IPS-20b (cell line): ENCODE measurements at regions not wholly inside any gene's neighbourhood (a gene's known extent, or its start where the extent isn't known, plus 50 kb on each side); places are given as distances from the start of the nearest gene placed in this dataset.
"Not testable (repeated sequence)": the region's sequence is repeated elsewhere in the genome, so short reads cannot be mapped to it uniquely, and the experiment has no call there.

ENCODE experiments used
- H3K27ac ChIP-seq: one replicate; pipeline ENCODE4 v1.5.1; 2013; ENCODE audit warnings: low read length
- H3K27me3 ChIP-seq: 2 replicates; pipeline ENCODE4 v1.6.1; 2013; ENCODE audit warnings: mild to moderate bottlenecking, low read length, inconsistent platforms; ENCODE audit not compliant: insufficient read depth
- H3K36me3 ChIP-seq: 2 replicates; pipeline ENCODE4 v1.6.1; 2013; ENCODE audit warnings: low read depth, mild to moderate bottlenecking, inconsistent platforms, low read length, moderate library complexity; ENCODE audit not compliant: insufficient read depth
- H3K4me1 ChIP-seq: 2 replicates; pipeline ENCODE4 v1.6.1; 2013; ENCODE audit warnings: mild to moderate bottlenecking, control low read depth, inconsistent platforms, low read length, moderate library complexity; ENCODE audit not compliant: insufficient read depth
- H3K4me3 ChIP-seq: 2 replicates; pipeline ENCODE4 v1.5.1; 2013; ENCODE audit warnings: mild to moderate bottlenecking, low read length, inconsistent platforms
- H3K9ac ChIP-seq: 2 replicates; pipeline ENCODE4 v1.6.1; 2013; ENCODE audit warnings: low read depth, mild to moderate bottlenecking, inconsistent platforms, low read length, moderate library complexity
- H3K9me3 ChIP-seq: 2 replicates; pipeline ENCODE4 v1.6.1; 2013; ENCODE audit warnings: mild to moderate bottlenecking, low read depth, low read length, inconsistent platforms; ENCODE audit not compliant: insufficient read depth

GRCh38 chr1:119191325-119191724 is 50.9 kb upstream of the WARS2 start:
- H3K27me3 ChIP-seq, result no peaks in the 10 kb centered on the region
- no peaks in the 10 kb centered on the region for H3K36me3 ChIP-seq

DNA sequence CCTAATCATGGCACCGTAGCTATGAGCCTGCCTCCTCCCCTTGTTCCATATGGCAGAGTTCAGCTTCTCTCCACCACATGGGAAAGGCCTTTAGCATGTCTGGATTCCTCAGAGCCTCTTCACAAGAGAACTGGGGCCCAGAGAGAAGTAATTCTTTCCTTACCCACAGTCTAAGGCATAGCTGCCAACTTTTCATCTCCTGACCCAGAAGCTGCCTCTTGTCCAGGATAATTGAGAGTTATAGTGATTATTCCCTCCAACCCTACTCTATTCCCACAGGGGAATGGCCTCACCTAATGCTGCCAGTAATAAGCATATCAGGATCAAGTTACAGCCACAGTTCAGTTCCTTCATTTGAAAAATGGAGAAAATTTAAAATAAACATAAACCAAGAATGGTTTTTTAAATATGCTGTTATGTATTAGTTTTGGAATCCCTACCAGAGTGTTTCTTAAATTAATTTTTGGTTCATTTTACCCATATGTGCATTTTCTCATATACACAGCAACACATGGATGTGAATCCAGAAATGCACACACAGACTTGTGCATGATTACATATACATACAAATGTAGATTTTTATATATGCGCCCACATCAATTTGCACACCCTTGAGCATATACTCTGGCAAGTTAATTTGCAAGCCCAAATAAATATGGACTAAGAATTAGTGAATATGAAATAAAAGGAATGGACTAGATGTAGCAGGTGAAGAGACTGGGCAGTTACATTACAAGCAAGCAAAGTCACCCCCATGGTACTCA is 63.9 kb upstream of the WARS2 start:
- Histone ChIP-seq H3K4me3 (no peak overlapping the region), H3K9me3 (peaks cover 7% of the 10 kb centered on the region; the same call in 1 of the 2 replicates), H3K27ac (no peak overlapping the region), H3K9ac (no peak overlapping the region), H3K4me1 (no peaks in the 10 kb centered on the region), H3K36me3 (no peaks in the 10 kb centered on the region), H3K27me3 (no peaks in the 10 kb centered on the region)

More at GRCh38 chr1:119191325-119191724, 50.9 kb upstream of the WARS2 start:
- no peak overlapping the region for H3K4me3 ChIP-seq
- no peak overlapping the region for H3K27ac ChIP-seq
- H3K9me3 ChIP-seq, result no peaks in the 10 kb centered on the region
- H3K4me1 ChIP-seq, result peaks cover 1% of the 10 kb centered on the region; the same call in 1 of the 2 replicates
- no peak overlapping the region for H3K9ac ChIP-seq

- Histone ChIP-seq H3K9ac (no peak overlapping the region), H3K4me1 (no peaks in the 10 kb centered on the region), H3K9me3 (peaks cover 1% of the 10 kb centered on the region; the same call in 1 of the 2 replicates), H3K4me3 (no peak overlapping the region), H3K27me3 (no peaks in the 10 kb centered on the region), H3K27ac (no peak overlapping the region), H3K36me3 (no peaks in the 10 kb centered on the region)
Observed at GRCh38 chr1:119204961-119205357, 64.5 kb upstream of the WARS2 start.

DNA sequence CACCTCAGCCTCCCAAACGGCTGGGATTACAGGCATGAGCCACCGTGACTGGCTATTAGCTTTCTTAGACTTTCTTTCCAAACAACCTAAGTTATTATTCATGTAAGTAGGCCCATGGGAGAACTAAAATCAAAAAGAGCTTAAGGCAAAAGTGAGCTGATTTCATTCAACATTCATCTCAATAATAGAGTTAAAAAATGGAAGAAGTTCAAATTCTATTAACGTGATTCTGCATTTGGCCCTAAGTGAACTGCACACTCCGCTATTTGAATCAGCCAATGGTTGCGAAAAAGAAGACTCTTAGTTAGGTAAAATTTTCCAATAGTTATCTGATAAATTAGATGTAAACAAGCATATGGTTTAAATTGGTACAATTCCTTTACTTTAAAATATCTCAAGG is 68.6 kb upstream of the WARS2 start:
- Histone ChIP-seq H3K36me3 (no peaks in the 10 kb centered on the region), H3K9me3 (no peaks in the 10 kb centered on the region), H3K4me3 (no peak overlapping the region), H3K27me3 (no peaks in the 10 kb centered on the region), H3K27ac (no peak overlapping the region), H3K9ac (no peak overlapping the region), H3K4me1 (no peaks in the 10 kb centered on the region)

DNA sequence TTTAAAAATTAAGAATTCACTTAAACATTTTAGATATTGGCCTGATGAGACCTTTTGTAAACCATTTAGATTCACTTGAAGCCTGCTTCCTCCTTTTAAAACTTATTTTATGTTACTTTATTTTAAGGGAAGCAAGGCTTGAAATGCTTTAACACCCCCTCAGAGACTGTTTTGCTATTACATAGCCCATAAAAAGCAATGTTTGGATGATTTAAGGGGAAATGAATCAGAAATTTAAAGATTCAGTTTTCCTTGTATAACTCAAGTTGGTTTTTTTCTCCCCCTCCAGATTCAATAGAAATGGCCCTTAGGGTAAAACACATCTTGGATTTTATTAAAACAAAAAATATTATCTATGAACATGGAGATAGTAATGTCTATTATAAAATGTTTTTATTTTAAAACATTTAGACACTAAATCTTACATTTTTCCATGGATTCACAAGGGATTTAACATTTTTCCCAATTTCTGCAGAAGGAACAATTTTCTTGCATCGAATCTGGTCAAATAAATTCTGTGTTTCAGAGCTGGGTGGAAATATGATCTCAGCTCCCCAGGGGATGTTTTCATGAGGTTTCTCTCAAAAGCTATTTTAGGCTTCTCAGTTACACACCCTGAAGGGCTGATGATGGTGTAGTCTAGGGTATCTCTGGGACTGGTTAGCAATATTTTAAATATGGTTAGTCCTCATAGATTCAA is 69.3 kb upstream of the WARS2 start:
- Histone ChIP-seq H3K9ac (no peak overlapping the region), H3K27me3 (no peaks in the 10 kb centered on the region), H3K4me1 (no peaks in the 10 kb centered on the region), H3K4me3 (no peak overlapping the region), H3K9me3 (no peaks in the 10 kb centered on the region), H3K27ac (no peak overlapping the region), H3K36me3 (no peaks in the 10 kb centered on the region)

DNA sequence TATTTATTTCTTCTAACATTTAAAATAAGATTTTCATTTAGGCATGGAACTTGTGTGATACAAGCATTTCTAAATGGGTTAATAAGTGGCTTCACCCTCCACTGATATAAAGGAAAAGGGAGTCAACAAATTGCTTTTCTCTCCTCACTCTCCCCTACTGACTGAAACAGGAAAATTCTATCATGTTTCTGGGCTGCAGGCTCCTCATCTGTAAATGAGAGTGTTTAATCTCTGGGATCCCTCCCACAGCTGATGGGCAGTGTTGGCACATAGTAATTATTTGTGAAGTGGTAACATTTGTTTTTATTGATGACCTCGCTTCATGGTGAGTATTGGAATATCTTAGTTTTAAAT is 69.8 kb upstream of the WARS2 start:
- no peaks in the 10 kb centered on the region for H3K36me3 ChIP-seq
- no peak overlapping the region for H3K4me3 ChIP-seq
- H3K9me3 ChIP-seq, result no peaks in the 10 kb centered on the region
- H3K4me1 ChIP-seq, result no peaks in the 10 kb centered on the region
- no peak overlapping the region for H3K27ac ChIP-seq
- H3K9ac ChIP-seq, result no peak overlapping the region
- no peaks in the 10 kb centered on the region for H3K27me3 ChIP-seq

GRCh38 chr1:119213213-119213612 is 72.8 kb upstream of the WARS2 start:
- not testable (repeated sequence) for H3K4me1 ChIP-seq, H3K9me3 ChIP-seq, H3K27me3 ChIP-seq, H3K36me3 ChIP-seq, H3K9ac ChIP-seq, H3K4me3 ChIP-seq, H3K27ac ChIP-seq

DNA sequence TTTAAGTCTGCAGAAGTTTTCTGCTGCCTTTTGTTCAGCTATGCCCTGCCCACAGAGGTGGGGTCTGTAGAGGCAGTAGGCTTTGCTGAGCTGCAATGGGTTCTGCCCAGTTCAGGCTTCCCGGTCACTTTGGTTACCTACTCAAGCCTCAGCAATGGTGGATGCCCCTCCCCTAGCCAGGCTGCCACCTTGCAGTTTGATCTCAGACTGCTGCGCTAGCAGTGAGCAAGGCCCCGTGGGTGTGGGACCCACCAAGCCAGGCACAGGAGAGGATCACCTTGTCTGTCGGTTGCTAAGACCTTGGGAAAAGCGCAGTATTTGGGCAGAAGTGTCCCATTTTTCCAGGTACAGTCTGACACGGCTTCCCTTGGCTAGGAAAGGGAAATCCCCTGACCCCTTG is 74.5 kb upstream of the WARS2 start:
- H3K27me3 ChIP-seq, H3K4me1 ChIP-seq, H3K4me3 ChIP-seq, H3K9ac ChIP-seq, H3K36me3 ChIP-seq, H3K9me3 ChIP-seq, H3K27ac ChIP-seq: not testable (repeated sequence)

GRCh38 chr1:119217309-119217828 is 76.9 kb upstream of the WARS2 start:
- Histone ChIP-seq H3K36me3 (no peaks in the 10 kb centered on the region), H3K4me3 (no peak overlapping the region), H3K9ac (no peak overlapping the region), H3K27me3 (no peaks in the 10 kb centered on the region), H3K9me3 (no peaks in the 10 kb centered on the region), H3K27ac (no peak overlapping the region), H3K4me1 (no peaks in the 10 kb centered on the region)

GRCh38 chr1:119219711-119220110 is 79.3 kb upstream of the WARS2 start:
- Histone ChIP-seq H3K9ac (no peak overlapping the region), H3K27ac (no peak overlapping the region), H3K27me3 (no peaks in the 10 kb centered on the region), H3K4me3 (no peak overlapping the region), H3K9me3 (no peaks in the 10 kb centered on the region), H3K36me3 (no peaks in the 10 kb centered on the region), H3K4me1 (no peaks in the 10 kb centered on the region)

DNA sequence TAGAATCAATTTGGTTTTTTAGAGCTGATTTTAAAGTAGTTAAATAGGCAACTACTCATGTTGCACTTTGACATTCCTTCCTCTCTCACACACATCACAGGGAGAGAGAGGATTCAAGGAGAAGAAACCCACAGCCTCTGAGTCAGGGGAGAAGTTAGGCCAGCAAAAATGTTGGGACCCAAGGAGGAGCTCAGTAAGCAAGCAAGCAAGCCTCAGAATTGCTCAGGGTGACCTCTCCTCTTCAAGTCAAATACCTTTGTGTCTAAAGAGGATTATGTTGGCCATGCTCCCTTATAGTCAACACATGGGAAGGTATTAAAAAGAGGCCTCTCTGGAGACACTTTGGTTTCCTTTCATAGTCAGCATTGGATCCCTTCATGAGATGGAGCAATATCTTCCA is 80.5 kb upstream of the WARS2 start:
- H3K27me3 ChIP-seq, result no peaks in the 10 kb centered on the region
- no peak overlapping the region for H3K4me3 ChIP-seq
- no peak overlapping the region for H3K27ac ChIP-seq
- no peaks in the 10 kb centered on the region for H3K9me3 ChIP-seq
- no peak overlapping the region for H3K9ac ChIP-seq
- H3K4me1 ChIP-seq, result no peaks in the 10 kb centered on the region
- H3K36me3 ChIP-seq, result no peaks in the 10 kb centered on the region

DNA sequence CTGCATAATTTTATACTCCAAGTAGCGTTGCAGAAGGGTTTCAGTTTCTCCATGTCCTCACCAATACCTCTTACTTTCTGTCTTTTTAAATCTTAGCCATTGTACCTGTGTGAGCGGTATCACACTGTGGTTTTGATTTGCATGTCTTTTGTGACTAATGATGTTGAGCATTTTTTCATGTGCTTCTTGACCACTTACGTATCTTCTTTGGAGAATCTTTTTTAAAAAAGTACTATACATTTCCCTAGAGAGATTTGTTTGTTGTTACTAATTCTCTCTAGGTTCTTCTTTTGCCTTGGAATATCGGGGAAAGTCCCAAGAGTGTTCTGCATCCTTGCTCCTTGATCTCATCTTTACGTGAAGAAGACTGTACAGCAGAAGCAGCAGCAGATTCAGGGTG is 81.8 kb upstream of the WARS2 start:
- H3K27ac ChIP-seq, result no peak overlapping the region
- no peak overlapping the region for H3K4me3 ChIP-seq
- no peaks in the 10 kb centered on the region for H3K9me3 ChIP-seq
- H3K27me3 ChIP-seq, result no peaks in the 10 kb centered on the region
- H3K36me3 ChIP-seq, result no peaks in the 10 kb centered on the region
- peaks cover 4% of the 10 kb centered on the region; the same call in 1 of the 2 replicates for H3K4me1 ChIP-seq
- no peak overlapping the region for H3K9ac ChIP-seq
